ENCODE measurements at regions not wholly inside any gene's neighbourhood (a gene's known extent, or its start where the extent isn't known, plus 50 kb on each side); places are given as distances from the start of the nearest gene placed in this dataset.

- no peak for TF ChIP-seq CREB1 (IDR thresholded peaks at IDR 0.05; ENCODE audit: low read depth)
- no peak for TF ChIP-seq RAD21 (IDR thresholded peaks at IDR 0.05; ENCODE audit: low read depth)
- no peak for TF ChIP-seq EP300 (IDR thresholded peaks at IDR 0.05; ENCODE audit: borderline replicate concordance)
- no peak for TF ChIP-seq TEAD4 (IDR thresholded peaks at IDR 0.05)
Observed at GRCh38 chr9:71594541-71594940, 173.8 kb downstream of the CEMIP2 start.

GRCh38 chr9:71592400-71592799 lies 175.9 kb downstream of the CEMIP2 start:
- TF ChIP-seq NFIC (IDR thresholded peaks at IDR 0.05): no peak
- no peak for TF ChIP-seq EP300 (IDR thresholded peaks at IDR 0.05; ENCODE audit: borderline replicate concordance)
- TF ChIP-seq YY1 (IDR thresholded peaks at IDR 0.05; ENCODE audit: low read depth): no peak
- no peak for TF ChIP-seq TAF1 (IDR thresholded peaks at IDR 0.05; ENCODE audit: low read depth)
- no peak for TF ChIP-seq ZBTB7A (IDR thresholded peaks at IDR 0.05; ENCODE audit: low read depth)
- no peak for TF ChIP-seq USF1 (IDR thresholded peaks at IDR 0.05)
- TF ChIP-seq FOXM1 (IDR thresholded peaks at IDR 0.05; ENCODE audit: borderline replicate concordance, low read depth): no peak
- no peak for TF ChIP-seq TEAD4 (IDR thresholded peaks at IDR 0.05)
- TF ChIP-seq MAX (IDR thresholded peaks at IDR 0.05): no peak
- no peak for TF ChIP-seq RAD21 (IDR thresholded peaks at IDR 0.05; ENCODE audit: low read depth)
- TF ChIP-seq TCF12 (IDR thresholded peaks at IDR 0.05; ENCODE audit: low read depth): no peak
- no peak for TF ChIP-seq REST (IDR thresholded peaks at IDR 0.05; ENCODE audit: low read depth)
- TF ChIP-seq EGR1 (IDR thresholded peaks at IDR 0.05): no peak
- TF ChIP-seq CEBPB (IDR thresholded peaks at IDR 0.05): no peak
- TF ChIP-seq CREB1 (IDR thresholded peaks at IDR 0.05; ENCODE audit: low read depth): no peak

- TF ChIP-seq YY1 (IDR thresholded peaks at IDR 0.05; ENCODE audit: low read depth): no peak
- TF ChIP-seq USF1 (IDR thresholded peaks at IDR 0.05): no peak
- TF ChIP-seq ZBTB7A (IDR thresholded peaks at IDR 0.05; ENCODE audit: low read depth): no peak
- TF ChIP-seq CREB1 (IDR thresholded peaks at IDR 0.05; ENCODE audit: low read depth): no peak
- no peak for TF ChIP-seq RAD21 (IDR thresholded peaks at IDR 0.05; ENCODE audit: low read depth)
Observed at GRCh38 chr9:71590362-71590761, 178.0 kb downstream of the CEMIP2 start.

- no peak for TF ChIP-seq TCF12 (IDR thresholded peaks at IDR 0.05; ENCODE audit: low read depth)
- TF ChIP-seq MAX (IDR thresholded peaks at IDR 0.05): no peak
- no peak for TF ChIP-seq EGR1 (IDR thresholded peaks at IDR 0.05)
- no peak for TF ChIP-seq USF1 (IDR thresholded peaks at IDR 0.05)
- TF ChIP-seq FOXM1 (IDR thresholded peaks at IDR 0.05; ENCODE audit: borderline replicate concordance, low read depth): no peak
- TF ChIP-seq ZBTB7A (IDR thresholded peaks at IDR 0.05; ENCODE audit: low read depth): no peak
- TF ChIP-seq RAD21 (IDR thresholded peaks at IDR 0.05; ENCODE audit: low read depth): no peak
- no peak for TF ChIP-seq YY1 (IDR thresholded peaks at IDR 0.05; ENCODE audit: low read depth)
- no peak for TF ChIP-seq CREB1 (IDR thresholded peaks at IDR 0.05; ENCODE audit: low read depth)
- no peak for TF ChIP-seq TAF1 (IDR thresholded peaks at IDR 0.05; ENCODE audit: low read depth)
- TF ChIP-seq TEAD4 (IDR thresholded peaks at IDR 0.05): no peak
- TF ChIP-seq NFIC (IDR thresholded peaks at IDR 0.05): no peak
- no peak for TF ChIP-seq EP300 (IDR thresholded peaks at IDR 0.05; ENCODE audit: borderline replicate concordance)
Observed at GRCh38 chr9:71589612-71590011, 178.7 kb downstream of the CEMIP2 start.

- TF ChIP-seq USF1 (IDR thresholded peaks at IDR 0.05) (no peak), MAX (IDR thresholded peaks at IDR 0.05) (no peak), EGR1 (IDR thresholded peaks at IDR 0.05) (no peak), YY1 (IDR thresholded peaks at IDR 0.05; ENCODE audit: low read depth) (no peak), FOXM1 (IDR thresholded peaks at IDR 0.05; ENCODE audit: borderline replicate concordance, low read depth) (no peak), ZBTB7A (IDR thresholded peaks at IDR 0.05; ENCODE audit: low read depth) (no peak), CEBPB (IDR thresholded peaks at IDR 0.05) (no peak), TAF1 (IDR thresholded peaks at IDR 0.05; ENCODE audit: low read depth) (no peak), REST (IDR thresholded peaks at IDR 0.05; ENCODE audit: low read depth) (no peak), EP300 (IDR thresholded peaks at IDR 0.05; ENCODE audit: borderline replicate concordance) (no peak)
Observed at GRCh38 chr9:71587576-71588362, 180.5 kb downstream of the CEMIP2 start.

Measured in Ishikawa (cell line).